ENCODE measurements at regions not wholly inside any gene's neighbourhood (a gene's known extent, or its start where the extent isn't known, plus 50 kb on each side); places are given as distances from the start of the nearest gene placed in this dataset.

DNA sequence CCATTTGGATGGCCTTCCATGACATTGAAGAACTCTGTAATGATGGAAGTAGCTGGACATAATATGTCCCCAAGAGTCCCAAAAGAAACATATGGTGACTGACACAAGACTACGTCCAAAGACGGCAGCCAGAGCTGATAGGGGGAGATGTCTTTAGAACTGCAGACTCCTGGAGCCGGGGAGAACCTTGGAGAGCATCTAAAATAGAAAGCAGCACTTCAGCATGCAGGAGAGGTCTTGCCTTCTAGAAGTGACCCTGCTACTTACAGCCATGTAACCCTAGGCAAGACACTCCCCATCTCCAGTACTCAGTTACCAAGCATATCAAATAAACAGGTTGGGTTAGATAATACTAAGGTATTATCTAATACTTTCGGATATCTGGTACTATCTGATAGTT lies 143.8 kb upstream of the BCL6 start:
- TF ChIP-seq, protein P1, sequence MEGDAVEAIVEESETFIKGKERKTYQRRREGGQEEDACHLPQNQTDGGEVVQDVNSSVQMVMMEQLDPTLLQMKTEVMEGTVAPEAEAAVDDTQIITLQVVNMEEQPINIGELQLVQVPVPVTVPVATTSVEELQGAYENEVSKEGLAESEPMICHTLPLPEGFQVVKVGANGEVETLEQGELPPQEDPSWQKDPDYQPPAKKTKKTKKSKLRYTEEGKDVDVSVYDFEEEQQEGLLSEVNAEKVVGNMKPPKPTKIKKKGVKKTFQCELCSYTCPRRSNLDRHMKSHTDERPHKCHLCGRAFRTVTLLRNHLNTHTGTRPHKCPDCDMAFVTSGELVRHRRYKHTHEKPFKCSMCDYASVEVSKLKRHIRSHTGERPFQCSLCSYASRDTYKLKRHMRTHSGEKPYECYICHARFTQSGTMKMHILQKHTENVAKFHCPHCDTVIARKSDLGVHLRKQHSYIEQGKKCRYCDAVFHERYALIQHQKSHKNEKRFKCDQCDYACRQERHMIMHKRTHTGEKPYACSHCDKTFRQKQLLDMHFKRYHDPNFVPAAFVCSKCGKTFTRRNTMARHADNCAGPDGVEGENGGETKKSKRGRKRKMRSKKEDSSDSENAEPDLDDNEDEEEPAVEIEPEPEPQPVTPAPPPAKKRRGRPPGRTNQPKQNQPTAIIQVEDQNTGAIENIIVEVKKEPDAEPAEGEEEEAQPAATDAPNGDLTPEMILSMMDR (IDR thresholded peaks at IDR 0.05), result no peak
- TF ChIP-seq POLR2A (IDR thresholded peaks at IDR 0.05), result no peak

Data from thyroid gland (tissue), 4 donors.